22Rv1 (cell line): ENCODE measurements at regions not wholly inside any gene's neighbourhood (a gene's known extent, or its start where the extent isn't known, plus 50 kb on each side); places are given as distances from the start of the nearest gene placed in this dataset.

Experiments used
- H3K27ac ChIP-seq: fragments of 450-650 bp; 2 replicates; pipeline ENCODE4 v1.5.1; 2017
- CTCF ChIP-seq: fragments of 450-650 bp; IDR thresholded peaks from 2 replicates; pipeline ENCODE4 v1.5.1; 2017; ENCODE audit warnings: mild to moderate bottlenecking
- ZFX ChIP-seq: fragments of 450-650 bp; IDR thresholded peaks from 2 replicates; pipeline ENCODE4 v1.6.1; 2017; ENCODE audit warnings: antibody characterized with exemption, borderline replicate concordance

- no peak overlapping the region for H3K27ac ChIP-seq
- TF ChIP-seq ZFX (no peak), CTCF (no peak)
These were observed 58.2 kb upstream of the LRRC55 start for GRCh38 chr11:57123590-57123989.

GRCh38 chr11:57124505-57124904 is 57.2 kb upstream of the LRRC55 start:
- no peak overlapping the region for H3K27ac ChIP-seq
- no peak for TF ChIP-seq CTCF
- TF ChIP-seq ZFX: no peak

GRCh38 chr11:57124917-57125316 is 56.8 kb upstream of the LRRC55 start:
- TF ChIP-seq CTCF (no peak), ZFX (no peak)
- no peak overlapping the region for H3K27ac ChIP-seq

- TF ChIP-seq ZFX: no peak
- TF ChIP-seq CTCF: no peak
- H3K27ac ChIP-seq: no peak overlapping the region
These were observed 54.9 kb upstream of the LRRC55 start for GRCh38 chr11:57126766-57127400.

GRCh38 chr11:57131080-57131790 is 50.5 kb upstream of the LRRC55 start:
- no peak overlapping the region for H3K27ac ChIP-seq
- peak; percentile 55 for TF ChIP-seq CTCF
- TF ChIP-seq ZFX: no peak
